Left ventricle myocardium inferior (tissue), 1 donor: ENCODE measurements at regions not wholly inside any gene's neighbourhood (a gene's known extent, or its start where the extent isn't known, plus 50 kb on each side); places are given as distances from the start of the nearest gene placed in this dataset.

Source experiments
- DNase-seq: peaks from one replicate; pipeline ENCODE4 v3.0.0-alpha.2; 2020
- H3K27ac ChIP-seq: fragments of 200-600 bp; replicated peaks from 2 replicates; pipeline ENCODE4 v1.8.0; 2021
- H3K27me3 ChIP-seq: fragments of 200-600 bp; 2 replicates; pipeline ENCODE4 v1.8.0; 2021; ENCODE audit warnings: low read depth
- H3K36me3 ChIP-seq: fragments of 200-600 bp; 2 replicates; pipeline ENCODE4 v1.8.0; 2021
- H3K4me1 ChIP-seq: fragments of 200-600 bp; 2 replicates; pipeline ENCODE4 v1.8.0; 2021
- H3K4me3 ChIP-seq: fragments of 200-600 bp; 2 replicates; pipeline ENCODE4 v1.8.0; 2021; ENCODE audit warnings: mild to moderate bottlenecking, moderate library complexity
- H3K9me3 ChIP-seq: fragments of 200-600 bp; replicated peaks from 2 replicates; pipeline ENCODE4 v1.8.0; 2021
- intact Hi-C: fragments of 100-400 bp; cut with micrococcal nuclease; formaldehyde crosslinking; loops from one replicate; pipeline ENCODE4 v1.11.0; 2022
- TF ChIP-seq, protein P1 (sequence below): fragments of 200-600 bp; IDR thresholded peaks from 2 replicates; pipeline ENCODE4 v1.8.0; 2021; ENCODE audit warnings: antibody characterized with exemption, mild to moderate bottlenecking, borderline replicate concordance
- donor health status: DM: no; HTN: yes; CAD: no; lungs with severe emphysema.

DNA sequence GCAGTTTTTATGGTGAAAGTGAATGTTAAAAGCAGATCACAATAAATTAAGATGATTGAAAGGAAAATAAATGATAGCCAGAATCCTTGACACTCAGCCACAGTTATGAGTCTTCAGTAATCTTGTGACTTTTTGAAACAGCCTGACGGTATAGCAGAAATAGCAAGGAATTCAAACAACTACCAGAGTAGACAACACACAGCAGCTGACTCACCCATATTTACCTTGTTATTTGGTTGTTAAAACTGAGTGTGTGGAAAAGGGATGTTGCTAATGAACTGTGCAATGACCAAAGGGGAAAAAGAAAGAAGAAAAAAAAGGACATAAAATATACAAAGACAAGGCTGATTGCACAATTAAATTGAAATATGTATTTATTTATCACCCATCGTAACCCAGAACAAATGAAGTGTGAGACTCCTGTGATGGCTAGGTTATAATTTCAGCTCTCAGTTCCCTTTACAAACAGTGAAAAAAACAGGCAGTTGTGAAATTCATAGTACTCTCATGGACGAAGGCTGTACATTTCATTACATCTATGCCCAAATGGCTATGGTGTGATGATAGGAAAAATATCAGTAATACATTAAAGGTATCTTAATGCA lies 1023.0 kb upstream of the SORCS1 start:
- no peak overlapping the region for H3K4me3 ChIP-seq
- no peak for DNase-seq
- TF ChIP-seq, protein P1, sequence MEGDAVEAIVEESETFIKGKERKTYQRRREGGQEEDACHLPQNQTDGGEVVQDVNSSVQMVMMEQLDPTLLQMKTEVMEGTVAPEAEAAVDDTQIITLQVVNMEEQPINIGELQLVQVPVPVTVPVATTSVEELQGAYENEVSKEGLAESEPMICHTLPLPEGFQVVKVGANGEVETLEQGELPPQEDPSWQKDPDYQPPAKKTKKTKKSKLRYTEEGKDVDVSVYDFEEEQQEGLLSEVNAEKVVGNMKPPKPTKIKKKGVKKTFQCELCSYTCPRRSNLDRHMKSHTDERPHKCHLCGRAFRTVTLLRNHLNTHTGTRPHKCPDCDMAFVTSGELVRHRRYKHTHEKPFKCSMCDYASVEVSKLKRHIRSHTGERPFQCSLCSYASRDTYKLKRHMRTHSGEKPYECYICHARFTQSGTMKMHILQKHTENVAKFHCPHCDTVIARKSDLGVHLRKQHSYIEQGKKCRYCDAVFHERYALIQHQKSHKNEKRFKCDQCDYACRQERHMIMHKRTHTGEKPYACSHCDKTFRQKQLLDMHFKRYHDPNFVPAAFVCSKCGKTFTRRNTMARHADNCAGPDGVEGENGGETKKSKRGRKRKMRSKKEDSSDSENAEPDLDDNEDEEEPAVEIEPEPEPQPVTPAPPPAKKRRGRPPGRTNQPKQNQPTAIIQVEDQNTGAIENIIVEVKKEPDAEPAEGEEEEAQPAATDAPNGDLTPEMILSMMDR = no peak
- no peaks in the 10 kb centered on the region for H3K36me3 ChIP-seq
- no peak overlapping the region for H3K27ac ChIP-seq
- H3K9me3 ChIP-seq = peaks cover 16% of the 10 kb centered on the region
- no peaks in the 10 kb centered on the region for H3K4me1 ChIP-seq
- H3K27me3 ChIP-seq = no peaks in the 10 kb centered on the region
- intact Hi-C loops = no loop called here

DNA sequence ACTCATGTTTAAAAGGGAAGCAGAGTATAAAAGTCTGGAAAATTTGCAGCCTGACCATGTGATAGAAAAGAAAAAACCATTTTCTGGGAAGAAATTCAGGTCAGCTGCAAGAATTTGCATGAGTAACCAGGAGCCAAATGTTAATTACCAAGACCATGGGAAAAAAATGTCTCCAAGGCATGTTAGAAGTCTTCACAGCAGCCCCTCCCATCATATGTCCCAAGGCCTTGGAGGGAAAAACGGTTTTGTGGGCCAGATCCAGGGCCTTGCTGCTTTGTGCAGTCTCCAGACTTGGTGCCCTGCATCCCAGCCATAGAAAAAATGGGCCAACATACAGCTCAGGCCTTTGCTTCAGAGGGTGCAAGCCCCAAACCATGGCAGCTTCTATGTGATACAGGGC lies 1019.6 kb upstream of the SORCS1 start:
- H3K27ac ChIP-seq = no peak overlapping the region
- no peaks in the 10 kb centered on the region for H3K27me3 ChIP-seq
- DNase-seq = no peak
- H3K9me3 ChIP-seq = no peaks in the 10 kb centered on the region
- intact Hi-C loops = no loop called here
- no peaks in the 10 kb centered on the region for H3K36me3 ChIP-seq
- H3K4me3 ChIP-seq = no peak overlapping the region
- TF ChIP-seq, protein P1 = no peak
- H3K4me1 ChIP-seq = no peaks in the 10 kb centered on the region

DNA sequence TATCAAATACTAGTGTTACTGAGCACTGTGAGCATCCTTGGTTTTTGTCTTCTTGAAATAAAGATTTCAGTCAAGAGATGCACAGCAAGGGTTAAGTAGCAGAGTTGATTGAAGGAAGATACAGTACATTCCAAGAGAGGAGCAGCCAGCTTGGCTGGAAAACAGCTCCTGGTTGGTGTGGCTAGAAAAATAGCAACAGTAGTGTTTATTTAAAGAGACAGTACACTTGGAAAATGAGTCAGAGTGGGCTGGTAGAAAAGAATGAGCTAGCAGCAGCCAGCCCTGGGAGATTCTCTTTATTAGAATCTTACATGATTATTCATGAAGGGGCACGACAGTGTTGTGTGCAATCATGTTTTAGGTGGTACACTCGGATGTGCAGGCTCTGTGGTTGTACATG lies 1016.4 kb upstream of the SORCS1 start:
- no peak overlapping the region for H3K27ac ChIP-seq
- no peak for DNase-seq
- H3K27me3 ChIP-seq = no peaks in the 10 kb centered on the region
- H3K4me3 ChIP-seq = no peak overlapping the region
- intact Hi-C loops = no loop called here
- no peaks in the 10 kb centered on the region for H3K4me1 ChIP-seq
- H3K9me3 ChIP-seq = no peaks in the 10 kb centered on the region
- TF ChIP-seq, protein P1 = no peak
- H3K36me3 ChIP-seq = no peaks in the 10 kb centered on the region

GRCh38 chr10:108169846-108170245 lies 1005.3 kb upstream of the SORCS1 start:
- Histone ChIP-seq H3K4me3 (no peak overlapping the region), H3K36me3 (no peaks in the 10 kb centered on the region), H3K4me1 (no peaks in the 10 kb centered on the region), H3K27me3 (no peaks in the 10 kb centered on the region), H3K27ac (no peak overlapping the region), H3K9me3 (no peaks in the 10 kb centered on the region)
- DNase-seq = no peak
- intact Hi-C loops = no loop called here
- TF ChIP-seq, protein P1 = no peak

- H3K36me3 ChIP-seq = no peaks in the 10 kb centered on the region
- no peak for DNase-seq
- H3K4me3 ChIP-seq = no peak overlapping the region
- TF ChIP-seq, protein P1 = no peak
- no peaks in the 10 kb centered on the region for H3K9me3 ChIP-seq
- no peak overlapping the region for H3K27ac ChIP-seq
- intact Hi-C loops = no loop called here
- no peaks in the 10 kb centered on the region for H3K27me3 ChIP-seq
- H3K4me1 ChIP-seq = no peaks in the 10 kb centered on the region
These were observed 1003.3 kb upstream of the SORCS1 start for GRCh38 chr10:108167766-108168165.

- no peaks in the 10 kb centered on the region for H3K9me3 ChIP-seq
- H3K27ac ChIP-seq = no peak overlapping the region
- no peak for DNase-seq
- no peaks in the 10 kb centered on the region for H3K4me1 ChIP-seq
- H3K4me3 ChIP-seq = no peak overlapping the region
- no peaks in the 10 kb centered on the region for H3K36me3 ChIP-seq
- TF ChIP-seq, protein P1 = no peak
- intact Hi-C loops = no loop called here
- H3K27me3 ChIP-seq = no peaks in the 10 kb centered on the region
These were observed 1001.9 kb upstream of the SORCS1 start for GRCh38 chr10:108166401-108166800.
